ENCODE measurements at regions not wholly inside any gene's neighbourhood (a gene's known extent, or its start where the extent isn't known, plus 50 kb on each side); places are given as distances from the start of the nearest gene placed in this dataset.

DNA sequence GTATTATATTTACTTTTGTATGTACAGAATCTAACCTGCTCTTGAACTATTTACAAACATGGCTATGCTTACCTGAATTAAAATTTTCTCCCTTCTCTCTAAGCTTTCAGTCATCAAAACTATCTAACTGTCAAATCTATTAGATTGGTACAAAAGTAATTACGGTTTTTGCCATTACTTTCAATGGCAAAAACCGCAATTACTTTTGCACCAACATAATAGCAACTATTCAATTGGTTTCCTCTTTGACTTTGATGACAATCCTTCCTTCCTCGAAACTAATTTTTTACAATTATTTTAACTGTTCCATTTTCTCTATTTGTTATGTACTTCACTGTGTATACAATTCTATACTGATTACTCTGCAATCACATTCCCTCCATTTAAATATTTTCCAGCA lies 1019.4 kb upstream of the CDH2 start:
- no peak for DNase-seq (ENCODE audit: low read depth in 2 of 3, low spot score in 2 of 3)

DNA sequence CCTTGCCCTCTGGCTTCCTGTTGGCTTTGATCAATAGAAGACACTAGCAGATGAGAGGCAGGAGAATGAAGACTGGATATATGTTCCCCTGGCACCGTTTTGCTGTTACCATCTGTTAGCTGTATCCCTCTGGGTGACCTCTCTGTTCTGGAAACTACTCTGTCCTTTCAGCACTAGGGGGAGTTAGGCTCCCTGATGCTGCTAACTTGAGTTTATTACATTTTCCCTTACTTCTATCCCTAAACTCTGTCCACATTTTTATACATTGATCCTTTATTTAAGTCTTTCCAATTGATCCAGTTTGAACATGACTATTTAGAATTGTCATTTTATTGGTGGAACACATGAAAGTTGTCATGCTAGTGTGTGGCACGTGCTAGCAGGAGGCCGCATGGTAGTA lies 1014.3 kb upstream of the CDH2 start:
- no peak for DNase-seq (ENCODE audit: low read depth in 2 of 3, low spot score in 2 of 3)

DNA sequence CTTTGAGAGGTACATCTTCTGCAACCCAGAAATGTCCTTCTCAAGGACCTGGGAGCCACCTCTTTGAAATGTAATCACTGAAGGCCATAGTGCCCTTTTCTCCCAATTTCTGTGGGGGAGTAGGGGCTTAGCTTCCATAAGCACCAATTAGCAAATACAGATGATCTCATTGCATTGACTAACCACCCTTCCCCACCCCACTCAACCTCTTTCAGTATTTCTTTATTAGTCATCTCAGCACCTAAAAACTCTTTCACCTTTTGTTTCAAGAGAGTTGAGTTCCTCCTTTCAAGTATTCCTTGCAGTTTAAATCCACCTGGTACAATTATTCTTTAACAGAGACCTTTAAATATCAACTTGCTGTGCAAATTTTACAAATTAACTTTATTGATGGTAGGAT lies 1011.8 kb upstream of the CDH2 start:
- DNase-seq (ENCODE audit: low read depth in 2 of 3, low spot score in 2 of 3): no peak

DNA sequence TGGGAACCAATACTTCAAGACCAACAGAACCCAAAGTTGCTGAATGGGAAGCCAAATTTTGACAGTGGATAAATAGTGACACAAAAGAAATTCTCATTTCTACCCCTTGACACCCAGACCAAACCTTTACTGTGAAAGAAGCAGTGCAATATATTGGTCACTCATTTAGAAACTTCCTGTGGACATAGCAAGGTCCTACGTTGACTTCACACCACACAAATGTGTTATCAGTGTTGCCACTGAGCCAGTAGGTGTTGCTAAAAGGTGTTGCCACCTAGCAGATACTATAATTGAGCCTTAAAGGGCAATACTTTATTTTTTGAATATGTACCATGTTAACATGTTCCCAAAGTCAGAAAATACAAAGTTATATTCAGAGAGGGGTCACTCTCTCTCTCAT lies 1008.9 kb upstream of the CDH2 start:
- no peak for DNase-seq (ENCODE audit: low read depth in 2 of 3, low spot score in 2 of 3)

DNA sequence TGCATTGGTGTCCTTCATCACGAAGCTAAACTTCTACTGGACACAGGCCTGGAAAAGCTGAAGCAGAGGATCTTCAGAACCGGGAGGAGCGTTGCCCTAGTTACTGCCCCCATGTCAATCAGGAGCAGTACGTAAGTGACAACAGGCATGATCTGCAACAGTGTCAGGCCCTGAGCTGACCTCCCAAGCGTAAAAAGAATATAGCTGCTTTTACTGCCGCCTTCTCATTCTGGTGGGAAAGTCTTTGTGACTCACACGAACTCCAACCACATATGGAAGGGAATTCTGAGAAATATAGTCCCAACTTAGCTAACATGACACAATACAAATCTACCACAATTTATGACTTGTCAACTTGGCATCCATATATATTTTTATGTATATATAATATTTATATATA lies 1007.7 kb upstream of the CDH2 start:
- DNase-seq (ENCODE audit: low read depth in 2 of 3, low spot score in 2 of 3): no peak

DNA sequence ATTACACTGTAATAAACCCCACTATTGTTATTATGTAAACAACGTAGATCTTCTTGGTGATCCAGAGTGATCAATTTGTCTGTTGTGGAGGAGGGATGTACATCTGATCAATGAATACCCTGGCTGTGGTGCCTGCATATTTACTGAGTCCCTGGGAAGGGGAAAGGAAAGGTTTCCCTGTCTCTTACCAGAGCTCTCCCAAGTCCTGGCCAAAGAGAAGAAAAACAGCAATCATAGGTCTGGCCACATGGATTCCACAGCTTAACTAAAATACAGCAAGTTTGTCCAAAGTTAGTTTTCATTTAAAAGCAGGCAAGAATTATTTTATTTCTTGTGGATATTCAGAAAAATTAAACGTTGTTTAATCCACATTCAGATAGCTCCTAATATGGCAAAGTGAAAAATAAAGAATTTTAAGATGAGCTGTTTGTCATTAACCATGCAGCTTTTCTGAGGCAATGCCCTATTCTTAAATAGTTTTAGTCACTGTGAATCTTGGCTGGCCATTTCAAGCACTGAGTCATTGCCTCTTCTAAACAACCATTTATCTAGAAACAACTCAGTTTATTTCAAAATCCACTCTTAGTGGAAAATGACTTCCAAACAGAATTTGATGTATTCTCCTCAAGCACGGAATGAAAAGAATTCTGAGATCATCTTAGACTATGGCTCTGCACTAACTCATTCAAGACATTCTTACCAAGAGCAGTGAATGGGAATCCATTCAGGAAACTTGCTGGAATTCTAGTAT lies 1004.4 kb upstream of the CDH2 start:
- DNase-seq (ENCODE audit: low read depth in 2 of 3, low spot score in 2 of 3): no peak

DNA sequence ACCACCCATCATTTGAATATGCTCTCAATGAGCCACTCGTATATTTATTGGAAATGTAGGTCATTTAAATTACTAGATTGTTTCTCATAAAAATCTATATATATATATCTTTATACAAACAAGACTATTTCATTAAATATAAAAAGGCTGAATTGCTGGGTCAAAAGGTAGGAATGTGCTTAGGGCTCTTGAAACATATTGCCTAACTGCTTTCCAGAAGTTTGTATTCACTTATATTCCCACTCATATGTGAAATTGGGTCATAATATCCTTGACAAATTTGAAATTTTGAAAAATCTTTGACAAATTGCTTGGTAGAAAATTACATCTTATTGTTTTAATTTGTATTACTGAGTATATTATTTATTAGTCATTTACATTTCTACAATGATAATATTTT lies 999.8 kb upstream of the CDH2 start:
- DNase-seq (ENCODE audit: low read depth in 2 of 3, low spot score in 2 of 3): no peak

DNA sequence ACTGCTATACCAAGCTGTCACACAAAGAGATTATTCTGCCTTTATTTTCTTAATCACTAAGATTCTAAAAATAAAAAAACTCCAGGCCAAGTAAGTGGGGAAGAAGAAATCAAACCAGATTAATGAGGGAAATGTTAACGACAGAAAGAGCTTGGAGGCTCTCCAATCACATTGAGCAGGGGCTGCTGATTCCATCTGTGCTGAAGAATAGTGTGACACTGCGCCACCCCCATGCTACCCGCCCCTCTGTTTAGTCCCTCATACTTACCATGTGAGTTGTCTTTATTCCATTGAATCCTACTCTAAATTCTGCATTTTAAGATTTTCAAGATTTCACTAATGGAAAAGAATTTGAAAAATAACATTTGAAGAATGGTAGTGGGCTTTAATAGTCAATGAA lies 998.0 kb upstream of the CDH2 start:
- DNase-seq (ENCODE audit: low read depth in 2 of 3, low spot score in 2 of 3): no peak

DNA sequence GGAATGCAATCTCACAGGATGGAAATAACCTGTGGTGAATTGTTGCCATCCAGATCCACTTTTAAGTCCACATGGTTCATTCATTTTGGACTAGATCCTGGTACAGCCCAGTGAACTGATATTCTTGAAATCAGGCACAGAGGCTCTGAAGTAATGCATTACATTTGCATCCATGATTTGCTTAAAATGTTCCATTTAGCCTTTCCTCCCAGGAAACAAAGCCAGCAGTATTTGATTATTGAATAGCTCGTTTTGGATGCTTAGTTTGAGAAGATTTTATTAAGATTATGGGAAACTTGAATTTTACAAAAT lies 995.8 kb upstream of the CDH2 start:
- DNase-seq (ENCODE audit: low read depth in 2 of 3, low spot score in 2 of 3): no peak

DNA sequence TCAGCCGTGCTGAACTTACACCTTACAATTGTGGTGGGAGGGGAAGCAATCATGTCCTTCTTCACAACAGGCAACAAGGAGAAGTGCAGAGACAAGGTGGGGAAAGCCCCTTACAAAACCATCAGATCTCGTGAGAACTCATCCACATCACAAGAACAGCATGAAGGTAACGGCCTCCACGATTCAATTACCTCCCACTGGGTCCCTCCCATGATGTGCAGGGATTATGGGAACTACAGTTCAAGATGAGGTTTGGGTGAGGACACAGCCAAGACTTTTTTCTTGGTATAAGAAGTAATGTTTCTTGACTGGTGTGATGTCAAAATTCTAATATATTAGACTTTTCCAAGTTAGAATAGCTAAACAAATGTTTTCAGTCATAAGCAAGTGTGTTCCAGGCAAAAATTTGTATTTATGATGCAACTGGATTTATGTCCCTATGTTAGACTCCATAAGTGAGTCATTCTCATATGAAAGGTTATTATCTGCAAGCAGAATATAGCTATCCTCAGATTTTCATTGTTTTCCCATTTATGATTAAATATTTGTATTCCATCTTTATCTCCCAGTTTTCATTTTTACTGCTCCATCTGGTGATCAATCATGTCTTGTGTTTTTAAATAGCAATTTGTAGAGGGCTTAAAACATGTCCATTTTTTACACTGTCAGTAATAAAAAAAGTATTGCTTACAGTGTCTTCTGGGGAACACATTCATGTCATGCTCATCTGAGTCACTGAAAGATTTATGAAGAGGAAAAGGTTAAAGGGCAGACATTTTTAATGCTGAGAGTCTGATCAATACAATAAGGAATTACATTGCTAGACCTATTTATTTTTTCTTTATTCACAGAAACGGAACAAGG lies 995.2 kb upstream of the CDH2 start:
- DNase-seq (ENCODE audit: low read depth in 2 of 3, low spot score in 2 of 3): no peak

DNA sequence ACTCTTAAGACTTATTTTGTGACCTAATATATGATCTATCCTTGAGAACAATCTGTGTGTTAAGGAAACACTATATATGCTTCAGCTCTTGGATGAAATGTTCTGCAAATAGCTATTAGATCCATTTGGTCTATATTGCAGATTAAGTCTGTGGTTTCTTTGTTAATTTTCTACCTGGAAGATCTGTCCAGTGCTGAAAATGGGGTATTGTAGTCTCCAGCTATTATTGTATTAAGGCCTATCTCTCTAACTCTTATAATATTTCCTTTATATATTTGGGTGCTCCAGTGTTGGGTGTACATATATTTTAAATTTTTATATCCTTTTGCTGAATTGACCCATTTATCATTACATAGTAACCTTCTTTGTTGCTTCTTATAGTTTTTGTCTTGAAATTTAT lies 992.7 kb upstream of the CDH2 start:
- DNase-seq (ENCODE audit: low read depth in 2 of 3, low spot score in 2 of 3): no peak

DNA sequence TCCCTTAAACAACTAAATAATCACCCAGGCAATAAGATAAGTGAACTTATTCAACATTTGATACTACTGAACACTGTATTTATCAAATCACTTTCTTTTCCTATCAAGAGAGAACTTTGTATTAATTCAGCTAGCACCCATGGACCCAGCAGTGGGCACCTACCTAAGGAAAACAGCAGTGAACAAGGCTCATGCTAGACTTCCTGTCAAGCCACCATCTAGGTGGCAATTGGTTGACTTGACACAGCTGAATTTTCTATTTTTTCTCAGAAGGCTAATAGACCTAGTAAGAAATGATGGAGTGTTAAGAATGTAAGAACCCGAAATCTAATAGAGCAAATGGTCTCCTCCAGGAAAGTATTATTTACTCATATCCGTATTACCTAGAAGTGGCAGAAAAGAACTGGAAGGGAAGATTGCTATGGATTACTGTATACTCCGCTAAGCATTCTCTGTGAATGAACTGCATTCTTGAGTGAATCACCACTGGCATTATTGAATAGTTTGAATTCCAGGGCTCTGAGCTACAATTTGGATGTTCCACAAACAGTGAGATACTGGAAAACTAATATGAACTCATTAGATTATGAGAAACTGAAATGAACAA lies 988.2 kb upstream of the CDH2 start:
- DNase-seq (ENCODE audit: low read depth in 2 of 3, low spot score in 2 of 3): no peak

DNA sequence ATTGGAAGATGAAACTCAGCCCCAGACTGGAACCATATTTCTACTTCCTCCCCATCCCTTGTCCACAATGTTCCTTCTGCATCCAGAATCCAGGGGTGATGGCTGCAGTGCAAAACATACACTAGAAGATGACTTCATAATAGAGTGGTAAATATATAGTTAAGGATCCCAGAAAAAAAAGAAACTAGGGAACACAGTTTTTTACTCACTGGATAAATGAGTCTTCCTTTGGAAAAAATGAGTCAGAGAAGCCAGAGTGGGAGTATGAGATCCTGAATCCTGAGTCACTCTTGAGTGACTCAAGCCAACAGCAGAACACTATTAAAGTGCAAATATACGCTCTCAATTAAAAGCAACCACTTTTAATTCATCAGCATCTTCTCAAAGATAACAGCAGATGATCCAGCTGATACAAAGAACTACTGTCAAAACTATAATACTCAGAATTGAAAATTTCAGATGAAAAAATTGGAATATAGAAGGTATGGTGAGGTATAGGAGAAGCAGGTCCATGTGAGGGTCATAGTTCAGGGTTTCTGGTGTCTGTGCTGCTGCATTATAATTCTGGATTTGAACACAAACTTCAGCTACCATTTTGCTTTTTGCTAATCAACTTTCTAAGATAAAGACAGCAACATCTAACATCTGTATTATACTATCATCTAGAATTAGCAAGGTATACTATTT lies 987.2 kb upstream of the CDH2 start:
- DNase-seq (ENCODE audit: low read depth in 2 of 3, low spot score in 2 of 3): no peak

DNA sequence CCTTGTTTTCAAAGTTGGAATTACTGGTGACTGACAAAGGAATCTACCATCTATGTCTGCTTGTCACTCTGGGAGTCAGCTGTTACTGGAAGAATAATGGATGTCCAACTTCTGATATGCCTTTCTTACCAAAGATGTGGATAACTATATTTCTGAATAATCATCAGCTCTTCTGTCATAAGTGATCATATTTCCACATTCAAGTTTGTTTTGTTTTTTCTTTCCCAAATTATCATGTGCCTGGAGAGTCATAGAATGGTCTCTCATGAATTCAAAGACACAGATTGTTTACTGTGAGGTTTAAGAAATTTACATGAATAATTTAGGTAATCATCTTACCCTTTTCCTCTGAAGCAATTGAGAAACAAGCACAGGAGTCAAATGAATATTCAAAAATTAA lies 986.7 kb upstream of the CDH2 start:
- DNase-seq (ENCODE audit: low read depth in 2 of 3, low spot score in 2 of 3): no peak

DNA sequence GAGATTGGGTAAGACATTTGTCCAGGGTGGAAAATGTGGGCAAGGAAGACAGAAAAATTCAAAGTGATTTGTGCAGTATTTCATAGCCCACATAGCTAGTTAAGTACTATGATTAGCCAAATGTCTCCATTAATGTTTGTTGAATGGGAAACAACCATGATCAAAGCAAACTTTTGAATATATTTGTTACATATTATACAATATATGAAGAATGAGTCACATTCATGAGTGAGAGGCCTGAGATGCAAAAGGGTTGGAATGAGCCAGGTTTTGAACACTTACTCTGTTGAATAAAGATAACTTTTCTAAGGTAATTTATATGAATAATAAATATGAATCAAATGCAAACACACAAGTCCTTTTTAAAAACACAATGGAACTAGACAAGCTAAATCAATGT lies 984.5 kb upstream of the CDH2 start:
- DNase-seq (ENCODE audit: low read depth in 2 of 3, low spot score in 2 of 3): no peak

DNA sequence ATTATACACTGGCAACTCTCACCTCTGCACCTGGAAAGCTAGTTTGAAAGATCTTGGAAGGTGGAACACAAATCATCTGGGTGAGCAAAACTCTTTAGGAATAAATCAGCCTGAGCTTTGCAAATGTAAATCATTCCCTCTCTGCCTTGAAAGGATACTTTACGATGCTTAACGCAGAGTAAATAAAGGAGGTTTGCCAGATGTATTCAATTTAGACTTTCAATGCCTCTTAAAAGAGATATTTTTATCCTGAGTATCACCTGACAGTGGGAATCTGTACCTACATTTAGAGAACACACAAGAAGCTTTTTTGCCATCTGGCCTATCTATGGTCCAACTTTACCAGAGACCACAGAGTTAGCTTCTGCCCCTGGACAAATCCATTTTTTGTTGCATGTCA lies 983.2 kb upstream of the CDH2 start:
- no peak for DNase-seq (ENCODE audit: low read depth in 2 of 3, low spot score in 2 of 3)

DNA sequence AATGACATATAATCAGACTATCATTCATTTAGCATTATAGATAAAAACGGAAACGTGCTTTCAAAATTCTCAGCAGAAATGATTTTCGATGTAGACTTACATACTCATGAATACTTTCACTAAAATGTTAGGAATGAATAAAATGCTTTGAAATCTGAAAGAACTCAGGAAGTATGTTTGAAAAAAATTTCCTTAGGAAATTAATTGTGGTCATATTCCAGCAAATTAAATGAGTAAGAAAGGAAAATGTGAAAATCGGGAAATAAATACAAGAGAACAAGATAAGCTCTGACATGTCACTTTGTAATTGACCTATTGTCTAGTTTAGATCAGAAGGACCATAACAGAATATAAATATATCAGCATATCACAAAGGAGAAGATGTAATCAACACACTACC lies 981.0 kb upstream of the CDH2 start:
- DNase-seq (ENCODE audit: low read depth in 2 of 3, low spot score in 2 of 3): no peak

DNA sequence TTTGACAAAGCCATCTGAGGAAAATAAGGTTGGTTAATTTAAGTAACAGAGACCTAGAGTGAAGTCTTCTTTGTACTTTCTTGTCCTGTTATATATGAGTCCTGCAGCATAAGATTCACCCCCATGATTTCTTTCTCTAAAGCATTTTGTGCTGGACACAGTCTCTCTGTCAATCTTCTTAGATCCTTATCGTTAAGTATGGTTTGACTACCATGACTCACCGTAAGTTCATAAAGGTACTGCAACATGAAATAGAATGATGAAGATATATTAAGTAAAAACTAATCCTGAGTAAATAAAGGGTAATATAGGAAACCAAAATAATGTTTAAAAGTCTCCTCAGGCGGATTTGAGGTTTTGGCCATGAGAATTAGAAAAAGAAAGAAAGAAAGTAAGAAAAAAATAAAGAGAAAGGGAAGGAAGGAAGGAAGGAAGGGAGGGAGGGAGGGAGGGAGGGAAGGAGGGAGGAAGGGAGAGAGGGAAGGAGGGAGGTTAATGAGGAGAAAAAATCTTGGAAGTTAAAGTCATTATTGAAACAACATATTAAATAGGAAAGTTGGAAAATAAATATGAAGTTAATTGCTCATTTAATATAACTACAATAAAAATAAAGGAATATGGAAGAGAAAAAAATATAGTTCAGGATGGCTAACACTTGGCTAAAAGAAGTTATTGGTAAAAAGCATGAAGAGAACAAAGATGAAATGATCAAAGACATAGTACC lies 980.3 kb upstream of the CDH2 start:
- DNase-seq (ENCODE audit: low read depth in 2 of 3, low spot score in 2 of 3): no peak

DNA sequence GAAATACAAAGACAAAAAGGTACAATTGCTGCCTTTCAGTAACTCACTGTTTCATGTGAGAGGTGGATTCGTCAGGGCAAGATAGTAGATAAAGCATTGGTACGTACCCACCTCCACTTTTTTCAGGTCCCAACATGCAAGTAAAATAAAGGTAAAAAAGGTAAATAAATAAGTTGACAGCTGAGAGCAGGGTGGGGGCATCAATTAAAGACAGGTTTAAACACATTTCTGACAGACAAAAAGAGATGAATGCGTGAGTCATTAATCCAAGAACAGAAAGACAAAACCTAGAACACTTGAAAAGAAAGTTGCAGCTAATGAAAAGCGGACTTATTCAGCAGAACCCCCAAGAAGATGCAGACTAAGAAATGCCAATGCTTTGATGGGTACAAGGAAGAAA lies 979.6 kb upstream of the CDH2 start:
- DNase-seq (ENCODE audit: low read depth in 2 of 3, low spot score in 2 of 3): no peak

DNA sequence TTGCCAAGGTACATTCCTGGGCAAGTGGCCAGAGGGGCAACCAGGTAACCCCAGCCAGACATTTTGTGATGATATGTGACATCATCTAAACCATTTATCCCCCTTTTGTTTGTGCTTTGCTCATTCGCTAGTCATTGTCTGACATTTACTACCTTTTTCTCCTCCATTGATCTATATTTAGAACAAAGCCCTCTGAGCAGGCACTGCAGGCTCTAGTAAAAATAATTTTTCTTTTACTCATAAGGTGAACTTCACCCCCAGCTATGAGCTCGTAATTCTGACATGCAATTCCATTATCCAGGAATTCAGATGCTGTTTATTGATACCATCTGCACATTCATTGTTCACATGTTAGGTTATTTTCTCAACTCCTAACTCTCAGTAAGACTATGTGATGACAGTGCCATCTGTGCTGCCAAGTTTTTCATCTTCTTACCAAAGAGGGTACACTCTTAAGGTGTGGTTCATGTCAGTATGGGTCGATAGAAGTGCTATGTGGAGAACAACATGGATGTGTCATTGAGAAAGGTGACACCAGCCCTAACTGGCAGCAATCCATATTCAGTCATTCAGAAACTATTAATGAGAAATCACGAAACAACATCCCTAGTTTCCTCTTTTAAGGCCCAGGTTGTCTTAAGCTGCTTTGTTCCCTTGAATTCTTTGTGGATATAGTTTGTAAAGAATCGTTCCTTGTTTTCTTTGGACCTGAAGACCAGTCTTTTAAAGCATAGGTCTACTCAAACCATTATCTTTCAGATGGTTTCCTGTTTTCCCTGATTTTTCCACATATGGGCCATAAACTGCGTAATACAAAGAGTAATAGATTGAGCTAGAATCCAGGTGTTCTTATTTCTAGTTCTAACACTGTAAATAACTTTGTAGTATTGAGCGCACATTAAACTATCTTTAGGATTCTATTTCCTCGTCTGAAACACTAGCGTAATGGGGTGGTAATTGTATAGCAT lies 978.1 kb upstream of the CDH2 start:
- DNase-seq (ENCODE audit: low read depth in 2 of 3, low spot score in 2 of 3): no peak

All from hematopoietic multipotent progenitor cell (in vitro differentiated cells).